ENCODE measurements at regions not wholly inside any gene's neighbourhood (a gene's known extent, or its start where the extent isn't known, plus 50 kb on each side); places are given as distances from the start of the nearest gene placed in this dataset.

GRCh38 chr16:51713502-51713901 lies 562.4 kb upstream of the SALL1 start:
- TF ChIP-seq POLR2AphosphoS5 (IDR thresholded peaks at IDR 0.05): no peak
- TF ChIP-seq EP300 (IDR thresholded peaks at IDR 0.05; ENCODE audit: low read depth): no peak
- TF ChIP-seq POLR2A (IDR thresholded peaks at IDR 0.05): no peak
- no peak for TF ChIP-seq CTCF (IDR thresholded peaks at IDR 0.05)
- no peaks in the 10 kb centered on the region for H3K36me3 ChIP-seq
- no peak overlapping the region for H3K27ac ChIP-seq
- no peak for DNase-seq
- H3K4me1 ChIP-seq: no peaks in the 10 kb centered on the region
- 84 to 85% methylated on average over 2 of the region's 2 CpGs for WGBS, 2 donors (ENCODE audit: low coverage in 1 of 2)
- no peaks in the 10 kb centered on the region for H3K9me3 ChIP-seq
- no peak overlapping the region for H3K4me3 ChIP-seq
- in situ Hi-C loops (cut with MboI; ENCODE audit: low pct_ligation_motif_present in 1 of 4, low pct_unique_long_range_greater_than_20kb in 1 of 4, low sequenced_read_pairs in 3 of 4) (loop anchor here in 1 of 4 donors (25.0 kb wide), 1 partner anchor 101 kb away; no protein-coding TSS in a partner anchor), intact Hi-C loops (cut with DNase I; ENCODE audit: low total_unique reads) (no loop called here)
- no peaks in the 10 kb centered on the region for H3K27me3 ChIP-seq

- intact Hi-C loops (cut with DNase I; ENCODE audit: low total_unique reads) (no loop called here), in situ Hi-C loops (cut with MboI; ENCODE audit: low pct_ligation_motif_present in 1 of 4, low pct_unique_long_range_greater_than_20kb in 1 of 4, low sequenced_read_pairs in 3 of 4) (loop anchor here in 1 of 4 donors (25.0 kb wide), 1 partner anchor 99 kb away; no protein-coding TSS in a partner anchor)
- no peak for TF ChIP-seq CTCF (IDR thresholded peaks at IDR 0.05)
- TF ChIP-seq POLR2A (IDR thresholded peaks at IDR 0.05): no peak
- TF ChIP-seq EP300 (IDR thresholded peaks at IDR 0.05; ENCODE audit: low read depth): no peak
- no peak for TF ChIP-seq POLR2AphosphoS5 (IDR thresholded peaks at IDR 0.05)
- WGBS, 2 donors (ENCODE audit: low coverage in 1 of 2): 74 to 79% methylated on average over 2 of the region's 2 CpGs
- H3K27me3 ChIP-seq: no peaks in the 10 kb centered on the region
- no peak for DNase-seq
- no peaks in the 10 kb centered on the region for H3K4me1 ChIP-seq
- no peak overlapping the region for H3K27ac ChIP-seq
- H3K4me3 ChIP-seq: no peak overlapping the region
- H3K9me3 ChIP-seq: no peaks in the 10 kb centered on the region
- H3K36me3 ChIP-seq: no peaks in the 10 kb centered on the region
Measured at GRCh38 chr16:51710905-51711563, 560.0 kb upstream of the SALL1 start.

- Histone ChIP-seq H3K4me3 (no peak overlapping the region), H3K27me3 (no peaks in the 10 kb centered on the region), H3K9me3 (no peaks in the 10 kb centered on the region), H3K27ac (no peak overlapping the region), H3K4me1 (no peaks in the 10 kb centered on the region), H3K36me3 (no peaks in the 10 kb centered on the region)
- intact Hi-C loops (cut with DNase I; ENCODE audit: low total_unique reads): no loop called here
- TF ChIP-seq CTCF (IDR thresholded peaks at IDR 0.05): no peak
- DNase-seq: no peak
- WGBS, 2 donors (ENCODE audit: low coverage in 1 of 2): 80 to 89% methylated on average over 1 to 10 of the region's 10 CpGs
- in situ Hi-C loops (cut with MboI; ENCODE audit: low pct_ligation_motif_present in 1 of 4, low pct_unique_long_range_greater_than_20kb in 1 of 4, low sequenced_read_pairs in 3 of 4): loop anchor here in 1 of 4 donors (25.0 kb wide), 1 partner anchor 98 kb away; no protein-coding TSS in a partner anchor
Measured at GRCh38 chr16:51710186-51710585, 559.1 kb upstream of the SALL1 start.

GRCh38 chr16:51708861-51709260 lies 557.8 kb upstream of the SALL1 start:
- TF ChIP-seq CTCF (IDR thresholded peaks at IDR 0.05) (no peak), EP300 (IDR thresholded peaks at IDR 0.05; ENCODE audit: low read depth) (no peak), POLR2AphosphoS5 (IDR thresholded peaks at IDR 0.05) (no peak), POLR2A (IDR thresholded peaks at IDR 0.05) (no peak)
- no peak for DNase-seq
- Histone ChIP-seq H3K36me3 (no peaks in the 10 kb centered on the region), H3K4me3 (no peak overlapping the region), H3K27me3 (no peaks in the 10 kb centered on the region), H3K4me1 (no peaks in the 10 kb centered on the region), H3K9me3 (no peaks in the 10 kb centered on the region), H3K27ac (no peak overlapping the region)
- in situ Hi-C loops (cut with MboI; ENCODE audit: low pct_ligation_motif_present in 1 of 4, low pct_unique_long_range_greater_than_20kb in 1 of 4, low sequenced_read_pairs in 3 of 4): loop anchor here in 1 of 4 donors (25.0 kb wide), 1 partner anchor 97 kb away; no protein-coding TSS in a partner anchor
- intact Hi-C loops (cut with DNase I; ENCODE audit: low total_unique reads): no loop called here
- WGBS, 2 donors (ENCODE audit: low coverage in 1 of 2): 65 to 83% methylated on average over 1 to 4 of the region's 4 CpGs

Data from transverse colon (tissue), 4 donors.